ENCODE measurements at regions not wholly inside any gene's neighbourhood (a gene's known extent, or its start where the extent isn't known, plus 50 kb on each side); places are given as distances from the start of the nearest gene placed in this dataset.

GRCh38 chr11:23696688-23697415, 800.0 kb upstream of the LUZP2 start:
- DNase-seq: no peak

DNA sequence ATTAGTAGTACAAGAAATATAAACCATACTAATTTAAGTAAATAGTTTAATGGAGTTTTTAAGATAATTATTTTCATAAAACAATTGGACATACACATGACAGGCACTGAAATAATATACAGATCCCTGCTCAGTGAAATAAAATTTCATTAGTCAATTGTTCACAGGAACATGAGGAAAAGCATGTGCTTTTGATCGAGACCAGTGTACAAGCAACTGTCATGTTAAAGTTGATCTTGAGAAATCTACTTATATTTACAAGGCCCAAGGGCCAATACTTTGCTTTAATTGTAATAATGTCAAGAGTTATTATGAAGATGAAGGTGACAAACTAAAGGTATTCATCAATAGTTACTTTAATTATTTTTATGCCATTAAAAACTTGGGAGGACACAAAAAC, 792.7 kb upstream of the LUZP2 start:
- DNase-seq: no peak

DNA sequence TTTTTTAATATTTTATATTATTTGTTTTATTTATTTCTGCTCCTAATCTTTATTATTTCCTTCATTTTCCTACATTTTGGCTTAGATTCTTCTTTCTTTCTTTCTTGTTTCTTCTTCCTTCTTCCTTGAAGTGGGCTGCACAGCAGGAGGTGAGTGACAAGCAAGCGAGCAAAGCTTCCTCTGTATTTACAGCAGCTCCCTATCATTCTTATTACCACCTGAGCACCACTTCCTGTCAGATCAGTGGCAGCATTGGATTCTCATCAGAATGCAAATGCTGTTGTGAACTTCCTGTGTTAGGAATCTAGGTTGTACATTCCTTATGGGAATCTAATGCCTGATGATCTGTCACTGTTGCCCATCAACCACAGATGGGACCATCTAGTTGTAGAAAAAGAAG, 784.9 kb upstream of the LUZP2 start:
- no peak for DNase-seq

DNA sequence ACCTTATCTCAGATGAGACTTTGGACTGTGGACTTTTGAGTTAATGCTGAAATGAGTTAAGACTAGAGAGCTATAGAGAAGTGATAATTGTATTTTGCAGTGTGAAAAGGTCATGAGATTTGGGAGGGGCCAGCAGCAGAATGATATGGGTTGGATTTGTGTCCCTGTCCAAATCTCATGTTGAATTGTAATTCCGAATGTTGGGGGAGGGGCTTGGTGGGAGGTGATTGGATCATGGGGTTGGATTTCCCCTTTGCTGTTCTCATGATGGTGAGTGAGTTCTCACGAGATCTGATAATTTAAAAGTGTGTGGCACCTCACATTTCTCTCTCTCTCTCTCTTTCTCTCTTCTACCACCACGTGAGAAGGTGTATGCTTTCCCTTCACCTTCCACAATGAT, 777.8 kb upstream of the LUZP2 start:
- no peak for DNase-seq

DNA sequence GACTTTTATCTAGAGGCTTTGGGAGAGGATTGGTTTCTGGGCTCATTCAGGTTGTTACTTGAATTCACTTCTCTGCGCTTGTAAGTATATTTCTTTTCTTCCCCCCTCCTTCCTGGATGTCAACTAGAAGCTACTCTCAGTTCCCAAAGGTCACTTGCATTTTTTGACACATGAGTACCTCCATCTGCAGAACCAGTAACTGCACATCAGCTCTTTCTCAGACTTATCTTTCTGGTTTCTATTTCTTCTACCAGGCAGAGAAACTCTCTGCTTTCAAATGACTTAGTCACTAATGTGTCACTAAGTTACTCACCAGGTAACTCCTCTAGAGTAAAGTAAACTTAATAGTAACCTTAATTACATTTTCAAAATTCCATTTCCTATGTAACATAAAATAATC, 773.0 kb upstream of the LUZP2 start:
- DNase-seq: no peak

DNA sequence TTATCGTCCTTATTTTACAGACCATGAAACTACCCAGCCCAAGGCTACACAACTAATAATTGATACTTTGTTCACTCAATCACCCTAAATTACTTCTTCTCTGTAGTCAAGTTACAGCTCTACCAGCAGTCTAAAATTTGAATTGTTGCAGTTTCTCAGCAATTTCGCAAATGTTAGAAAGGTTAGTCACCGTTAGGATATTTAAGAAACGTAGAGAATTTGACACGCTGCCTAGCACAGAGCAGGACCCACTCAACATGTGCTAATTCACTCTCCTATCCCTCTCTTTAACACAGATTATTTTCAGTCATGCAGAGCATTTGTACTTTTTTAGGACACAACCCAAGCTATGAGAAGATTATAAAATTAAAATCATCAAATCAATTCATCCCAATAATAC, 771.1 kb upstream of the LUZP2 start:
- no peak for DNase-seq

DNA sequence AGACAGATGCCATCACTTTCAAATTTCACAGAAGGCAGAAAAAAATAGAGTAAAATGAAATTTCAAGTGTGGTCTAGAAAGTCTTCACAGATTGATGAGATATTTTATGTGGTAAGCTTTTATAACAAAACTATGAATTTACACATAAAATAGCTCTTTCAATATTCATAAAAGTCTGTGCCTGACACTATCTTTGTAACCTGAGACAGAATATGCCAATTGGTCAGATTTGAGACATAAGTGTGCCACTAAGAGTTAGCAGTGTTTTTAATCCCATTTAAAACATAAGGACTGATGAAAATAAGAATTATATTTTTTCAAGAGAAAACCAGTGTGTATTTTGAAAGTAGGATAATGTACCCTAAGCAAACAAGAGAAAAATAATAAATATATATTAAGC, 769.5 kb upstream of the LUZP2 start:
- no peak for DNase-seq

DNA sequence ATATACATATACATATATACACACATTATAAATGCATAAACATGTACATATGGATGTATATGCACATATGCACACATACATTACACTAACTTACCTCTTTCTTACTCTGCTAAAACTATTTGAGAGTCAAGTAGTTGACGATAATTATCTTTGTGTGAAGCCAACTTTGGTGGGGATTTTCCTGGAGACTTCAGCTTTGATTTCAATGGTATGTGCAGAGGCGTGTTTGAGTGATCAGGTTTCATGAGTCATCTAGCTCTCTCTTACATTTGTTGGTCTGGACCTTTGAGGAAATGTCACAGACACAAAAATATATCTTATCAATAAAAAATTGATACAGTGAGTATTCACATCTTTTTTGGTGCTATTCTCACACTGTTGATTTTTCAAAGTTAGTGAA, 769.1 kb upstream of the LUZP2 start:
- DNase-seq: no peak

GRCh38 chr11:23729088-23729487, 767.8 kb upstream of the LUZP2 start:
- no peak for DNase-seq

GRCh38 chr11:23730307-23730998, 766.4 kb upstream of the LUZP2 start:
- no peak for DNase-seq

GRCh38 chr11:23732026-23732425, 764.8 kb upstream of the LUZP2 start:
- DNase-seq: no peak

GRCh38 chr11:23746896-23747295, 750.0 kb upstream of the LUZP2 start:
- DNase-seq: no peak

DNA sequence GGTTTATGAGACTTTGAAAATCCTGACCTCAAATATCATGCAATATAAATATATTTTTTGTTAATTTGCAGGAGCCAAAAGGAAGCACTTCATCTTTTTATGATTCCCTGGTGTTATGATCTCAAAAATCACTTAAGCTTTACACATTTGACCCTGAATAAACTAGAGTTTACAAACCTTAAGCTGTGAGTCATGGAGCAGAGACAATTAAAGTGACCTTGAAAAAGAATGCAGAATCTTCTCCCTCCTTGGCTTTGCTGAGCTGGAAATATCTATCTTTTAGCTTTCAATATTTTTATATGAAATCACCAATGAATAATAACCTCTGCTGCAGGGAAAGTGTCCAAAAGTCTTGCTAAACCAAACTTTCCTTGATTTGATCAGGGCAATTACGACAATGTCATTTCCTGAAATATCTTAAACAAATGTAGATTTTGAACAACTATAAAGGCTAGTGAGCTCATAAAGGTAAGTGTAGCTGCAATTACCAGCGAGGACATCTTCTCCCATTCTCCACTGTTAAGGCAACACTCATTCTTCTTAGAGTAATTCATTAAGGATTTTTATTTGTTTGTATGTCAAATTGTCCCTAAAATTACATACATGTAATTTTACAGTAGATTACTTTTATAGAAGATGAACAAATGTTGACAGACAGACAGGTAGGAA, 747.0 kb upstream of the LUZP2 start:
- DNase-seq: no peak

GRCh38 chr11:23751280-23751679, 745.6 kb upstream of the LUZP2 start:
- DNase-seq: no peak

DNA sequence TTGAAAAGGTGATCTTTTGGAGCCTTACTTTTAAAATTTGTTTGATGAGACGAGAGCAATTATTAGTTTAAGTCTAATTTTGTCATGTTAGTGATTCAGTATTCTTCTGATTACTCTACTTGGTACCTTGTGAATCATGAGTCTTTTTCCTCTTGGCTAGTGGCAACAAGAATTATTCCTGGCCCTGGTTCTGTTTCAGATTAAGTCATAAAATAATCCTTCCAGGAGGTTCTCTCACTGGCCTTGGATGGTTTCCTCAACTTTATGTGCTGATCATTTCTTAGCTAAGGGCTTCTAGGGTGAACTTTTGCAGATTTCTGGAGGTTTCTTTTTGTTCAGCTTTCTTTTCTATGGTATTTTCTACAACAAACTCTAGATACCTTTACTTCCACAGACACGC, 741.8 kb upstream of the LUZP2 start:
- no peak for DNase-seq

DNA sequence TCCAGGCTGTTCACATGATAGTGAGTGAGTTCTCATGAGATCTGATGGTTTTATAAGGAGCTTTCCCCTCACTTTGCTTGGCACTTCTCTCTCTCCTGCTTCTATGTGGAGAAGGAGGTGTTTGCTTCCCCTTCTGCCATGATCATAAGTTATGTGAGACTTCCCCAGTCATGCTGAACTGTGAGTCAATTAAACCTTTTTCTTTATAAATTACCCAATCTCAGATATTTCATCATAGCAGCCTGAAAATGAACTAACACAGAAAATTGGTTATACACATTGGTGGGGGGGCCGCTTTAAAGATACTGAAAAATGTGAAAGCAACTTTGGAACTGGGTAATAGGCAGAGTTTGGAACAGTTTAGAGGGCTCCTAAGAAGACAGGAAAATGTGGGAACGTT, 741.1 kb upstream of the LUZP2 start:
- DNase-seq: no peak

- DNase-seq: no peak
Measured at GRCh38 chr11:23759489-23759888, 737.4 kb upstream of the LUZP2 start.

GRCh38 chr11:23764286-23764685, 732.6 kb upstream of the LUZP2 start:
- DNase-seq: no peak

DNA sequence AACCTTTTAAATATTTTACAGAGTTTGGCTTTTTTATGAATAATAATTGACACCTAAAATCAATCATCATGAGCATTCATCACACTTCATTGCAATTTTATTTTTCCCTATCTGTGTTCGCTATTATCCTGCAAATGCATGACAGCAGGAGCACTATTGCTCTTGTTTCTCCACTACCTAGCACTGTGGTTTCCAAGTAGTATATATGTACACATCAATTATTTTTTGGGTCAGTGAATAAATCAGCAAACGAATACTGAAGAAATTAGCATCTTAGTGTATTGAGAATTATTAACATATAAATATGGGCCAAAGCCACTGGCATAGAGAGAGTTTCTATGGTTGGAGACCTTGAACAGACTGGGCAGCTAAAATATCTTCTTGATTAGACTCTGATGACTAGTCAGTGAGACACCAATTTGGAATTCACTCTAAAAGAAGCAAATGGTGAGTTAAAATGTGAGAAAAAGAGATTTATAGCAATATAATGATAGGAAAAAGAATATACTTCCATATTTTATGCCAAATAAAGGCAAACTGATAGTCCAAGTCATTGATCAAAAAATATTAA, 731.1 kb upstream of the LUZP2 start:
- no peak for DNase-seq

DNA sequence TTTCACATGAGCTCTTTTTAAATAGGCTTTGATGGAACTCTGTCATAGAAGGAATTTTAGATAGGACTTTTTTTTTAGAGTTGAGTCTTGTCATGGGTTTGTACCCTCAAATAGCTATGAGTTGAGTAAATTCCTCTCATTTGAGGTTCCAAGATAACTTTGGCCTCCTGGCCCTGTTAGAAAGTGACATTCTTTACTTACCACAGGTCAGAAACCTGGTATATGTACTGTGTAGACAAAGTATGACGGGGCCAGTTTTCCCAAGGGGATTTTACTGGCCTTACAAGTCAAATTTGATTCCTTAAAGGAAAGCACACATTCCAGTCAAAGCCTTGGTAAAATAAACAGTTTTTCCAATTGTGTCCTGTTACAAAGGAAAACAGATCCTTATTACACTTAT, 729.3 kb upstream of the LUZP2 start:
- no peak for DNase-seq

DNA sequence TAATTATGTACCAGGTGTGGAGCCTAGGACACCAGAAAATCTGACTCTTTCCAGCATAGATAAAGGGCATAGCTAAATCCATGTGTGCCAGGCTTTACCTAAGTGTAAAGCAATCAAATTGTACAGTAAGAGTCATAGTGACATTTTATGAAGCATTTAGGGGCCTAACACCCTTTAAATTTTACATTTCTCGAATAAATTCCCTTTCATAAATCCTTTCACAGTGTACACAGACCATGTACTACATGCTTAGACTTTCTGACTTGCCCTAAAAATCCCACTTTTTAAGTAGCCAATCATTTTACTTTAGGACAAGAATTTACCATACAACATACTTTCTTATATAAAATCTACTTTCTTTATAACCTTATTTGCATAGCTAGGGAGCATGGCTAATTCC, 727.6 kb upstream of the LUZP2 start:
- DNase-seq: no peak

DNA sequence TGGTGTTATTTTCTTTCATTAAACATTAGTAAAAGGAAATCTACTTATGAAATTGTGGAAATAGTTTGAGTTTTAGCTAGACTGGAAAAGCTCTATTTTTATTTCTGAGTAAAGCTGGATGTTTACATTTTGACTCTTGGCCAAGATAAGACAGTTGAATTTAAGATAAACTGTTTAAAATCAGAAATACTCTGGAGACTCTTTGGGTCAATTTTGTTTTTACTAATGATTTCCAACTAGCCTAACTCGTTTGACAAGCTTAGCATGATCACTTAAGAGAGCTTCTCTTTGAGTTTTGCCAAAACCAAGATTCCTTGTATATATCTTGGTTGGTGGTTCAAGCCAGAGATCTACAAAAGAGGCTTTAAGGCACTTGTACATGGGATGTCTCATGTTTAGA, 724.8 kb upstream of the LUZP2 start:
- DNase-seq: no peak

GRCh38 chr11:23778971-23779370, 717.9 kb upstream of the LUZP2 start:
- DNase-seq: no peak

DNA sequence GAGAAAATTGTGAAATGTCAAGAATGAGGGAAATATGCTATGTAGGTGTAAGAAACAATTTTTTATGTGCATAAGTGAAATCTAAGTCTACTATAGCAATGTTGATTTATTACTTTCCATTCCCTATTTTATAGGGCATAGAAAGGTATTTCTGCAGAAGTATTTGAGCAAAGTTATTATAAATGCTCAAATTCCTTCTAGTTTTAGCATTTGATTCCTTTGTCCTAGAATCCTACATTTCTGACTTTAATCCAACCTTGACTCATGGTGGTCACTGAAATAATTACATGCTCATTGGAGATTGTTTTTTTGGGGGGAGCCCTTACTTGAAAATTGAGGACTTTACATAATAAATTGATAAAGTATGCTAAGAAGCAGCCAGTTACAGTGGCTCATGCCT, 716.6 kb upstream of the LUZP2 start:
- DNase-seq: no peak

Measured in suppressor macrophage treated with lipopolysaccharide for 4 hours (primary cell).